Endothelial cell of umbilical vein (primary cell): ENCODE measurements at regions not wholly inside any gene's neighbourhood (a gene's known extent, or its start where the extent isn't known, plus 50 kb on each side); places are given as distances from the start of the nearest gene placed in this dataset.

Experiments
- BruUV-seq: library from RNA; stranded (reverse); fragments of 400-500 nt; replicated peaks from 2 replicates; lab custom pipeline; 2021; lab: Mats Ljungman, UMichigan
- CTCF ChIA-PET: fragments of 300-600, 350-600 bp; sonication (Branson Sonifier 250); formaldehyde crosslinking; loops from one replicate; lab custom pipeline; 2021; ENCODE audit warnings: antibody characterized with exemption, inconsistent platforms; lab: Charles Lee
- POLR2A ChIA-PET: fragments of 300-600, 350-600 bp; sonication (Branson Sonifier 250); formaldehyde crosslinking; loops from one replicate; lab custom pipeline; 2021; ENCODE audit warnings: antibody characterized with exemption, inconsistent platforms; lab: Charles Lee
- DNase-seq: peaks from one replicate; pipeline ENCODE4 v3.0.0-alpha.2; 2011; ENCODE audit warnings: low read depth, low spot score
- FAIRE-seq: peaks from 2 replicates; lab custom pipeline; 2011; peaks lifted over from hg19 to GRCh38; lab: Jason Lieb, UNC
- H2AFZ ChIP-seq: 2 replicates; pipeline ENCODE4 v1.6.0; 2012; ENCODE audit warnings: low read depth, low read length, control low read depth, inconsistent platforms
- H3K27ac ChIP-seq: 2 replicates; pipeline ENCODE4 v1.5.1; 2011; ENCODE audit warnings: low read depth, mild to moderate bottlenecking, control low read depth, low read length, moderate library complexity; ENCODE audit not compliant: insufficient read depth
- H3K27me3 ChIP-seq, 2 experiments: 2 replicates each; pipeline versions ENCODE4 v1.6.0 to v1.6.1; 2011; ENCODE audit warnings: low read length in 2 of 2, mixed read lengths in 1 of 2; ENCODE audit not compliant: control insufficient read depth in 2 of 2, insufficient read depth in 2 of 2
- H3K36me3 ChIP-seq, 2 experiments: 2 replicates in 1 of 2; 3 replicates in 1 of 2; pipeline ENCODE4 v1.5.1; 2011; ENCODE audit warnings: low read length in 2 of 2, mild to moderate bottlenecking in 1 of 2, moderate library complexity in 1 of 2; ENCODE audit not compliant: control insufficient read depth in 2 of 2, insufficient read depth in 2 of 2; ENCODE audit errors: extremely low read depth in 1 of 2
- H3K4me1 ChIP-seq: 3 replicates; pipeline ENCODE4 v1.5.1; 2011; ENCODE audit warnings: mild to moderate bottlenecking, low read length; ENCODE audit not compliant: control insufficient read depth, insufficient read depth; ENCODE audit errors: extremely low read depth
- H3K4me2 ChIP-seq: 2 replicates; pipeline ENCODE4 v1.6.1; 2011; ENCODE audit warnings: low read length, control low read depth, mixed read lengths; ENCODE audit not compliant: insufficient read depth
- H3K4me3 ChIP-seq, 3 experiments: fragments of 200-600 bp in 1 of 3; sonication (generic), shearing (Covaris generic) in 1 of 3; replicated peaks in 1 of 3; 2 replicates each; pipeline ENCODE4 v1.5.1; 2011 to 2016; ENCODE audit warnings: control low read depth in 3 of 3, low read length in 3 of 3, mild to moderate bottlenecking in 2 of 3, inconsistent platforms in 1 of 3, low read depth in 1 of 3, moderate library complexity in 1 of 3; ENCODE audit not compliant: insufficient read depth in 1 of 3
- H3K79me2 ChIP-seq: 2 replicates; pipeline ENCODE4 v1.6.0; 2012; ENCODE audit warnings: low read length, inconsistent platforms; ENCODE audit not compliant: control insufficient read depth, insufficient read depth
- H3K9ac ChIP-seq: replicated peaks from 2 replicates; pipeline ENCODE3; 2011; ENCODE audit warnings: low read length, control low read depth; ENCODE audit not compliant: insufficient read depth; ENCODE audit errors: extremely low read depth
- H3K9me1 ChIP-seq: replicated peaks from 3 replicates; pipeline ENCODE4 v1.6.0; 2011; ENCODE audit warnings: mild to moderate bottlenecking, low read length; ENCODE audit not compliant: control insufficient read depth, insufficient read depth; ENCODE audit errors: extremely low read depth
- H3K9me3 ChIP-seq: replicated peaks from 2 replicates; pipeline ENCODE4 v1.5.1; 2012; ENCODE audit warnings: low read length, inconsistent platforms; ENCODE audit not compliant: control insufficient read depth, insufficient read depth
- H4K20me1 ChIP-seq: replicated peaks from 2 replicates; pipeline ENCODE3; 2011; ENCODE audit warnings: mild to moderate bottlenecking, low read length; ENCODE audit not compliant: control insufficient read depth, insufficient read depth; ENCODE audit errors: extremely low read depth
- CTCF ChIP-seq, 2 donors: IDR thresholded peaks; 1 replicate in 1 of 2; 2 replicates in 1 of 2; pipeline ENCODE4 v1.5.1; 2011; ENCODE audit warnings: low read length in 2 of 2, mild to moderate bottlenecking in 2 of 2, moderate library complexity in 2 of 2, control low read depth in 1 of 2, inconsistent platforms in 1 of 2, low read depth in 1 of 2; ENCODE audit not compliant: insufficient read depth in 1 of 2; ENCODE audit errors: extremely low read depth in 1 of 2
- EZH2 ChIP-seq: IDR thresholded peaks from 2 replicates; pipeline ENCODE4 v1.6.1; 2012; ENCODE audit warnings: borderline replicate concordance, low read depth, mild to moderate bottlenecking, moderate library complexity, low read length, inconsistent platforms; ENCODE audit not compliant: severe bottlenecking
- FOS ChIP-seq: IDR thresholded peaks from 2 replicates; pipeline ENCODE4 v1.6.1; 2011; ENCODE audit warnings: mild to moderate bottlenecking, low read length, moderate library complexity, borderline replicate concordance; ENCODE audit not compliant: insufficient read depth
- GATA2 ChIP-seq: IDR thresholded peaks from 2 replicates; pipeline ENCODE4 v1.7.0; 2011; ENCODE audit warnings: low read depth, mild to moderate bottlenecking, moderate library complexity, mixed read lengths, low read length; ENCODE audit not compliant: insufficient read length, insufficient read depth
- JUN ChIP-seq: IDR thresholded peaks from 2 replicates; pipeline ENCODE4 v1.6.1; 2011; ENCODE audit warnings: borderline replicate concordance, low read depth; ENCODE audit not compliant: insufficient read length, insufficient read depth
- MAX ChIP-seq: IDR thresholded peaks from 2 replicates; pipeline ENCODE4 v1.6.1; 2011; ENCODE audit not compliant: insufficient read depth, insufficient read length
- MYC ChIP-seq: IDR thresholded peaks from one replicate; pipeline ENCODE4 v1.6.1; 2011; ENCODE audit warnings: mild to moderate bottlenecking, low read depth, low read length
- POLR2A ChIP-seq: IDR thresholded peaks from 2 replicates; pipeline ENCODE4 v1.6.1; 2012; ENCODE audit warnings: low read depth, mild to moderate bottlenecking, control low read depth, low read length
- POLR2AphosphoS5 ChIP-seq: IDR thresholded peaks from 2 replicates; pipeline ENCODE4 v1.6.1; 2012; ENCODE audit warnings: low read depth, mild to moderate bottlenecking, control low read depth, low read length, moderate library complexity; ENCODE audit not compliant: insufficient read depth
- dilution Hi-C: fragments of 300-500 bp; cut with MboI; formaldehyde crosslinking; loops from one replicate; pipeline ENCODE4 v1.15.0; 2019; ENCODE audit warnings: low sequenced_read_pairs; ENCODE audit not compliant: extremely low pct_ligation_motif_present
- intact Hi-C: fragments of 100-400 bp; cut with micrococcal nuclease; formaldehyde crosslinking; loops from one replicate; pipeline ENCODE4 v1.10.0; 2022

GRCh38 chr7:89618274-89618673, 536.0 kb upstream of the STEAP1 start:
- BruUV-seq: no TSS peak
- H3K4me1 ChIP-seq: no peaks in the 10 kb centered on the region
- no peak for FAIRE-seq
- no peak overlapping the region for H2AFZ ChIP-seq
- no peaks in the 10 kb centered on the region for H3K27me3 ChIP-seq
- H3K4me3 ChIP-seq: no peak overlapping the region
- DNase-seq: no peak
- dilution Hi-C loops: no loop called here
- no peaks in the 10 kb centered on the region for H3K9me3 ChIP-seq
- intact Hi-C loops: no loop called here
- H3K9ac ChIP-seq: no peak overlapping the region
- TF ChIP-seq POLR2A: no peak
- no peak for TF ChIP-seq JUN
- TF ChIP-seq GATA2: no peak
- no peak for TF ChIP-seq POLR2AphosphoS5
- no peak for TF ChIP-seq EZH2
- no peak for TF ChIP-seq CTCF (IDR thresholded peaks at IDR 0.05; ENCODE audit: extremely low read depth in 1 of 2, insufficient read depth in 1 of 2, low read depth in 1 of 2, low read length in 2 of 2)
- no peak for TF ChIP-seq FOS
- TF ChIP-seq MYC: no peak
- no peak for TF ChIP-seq MAX
- ChIA-PET CTCF (no interaction called here), POLR2A (no interaction called here)
- no peaks in the 10 kb centered on the region for H3K9me1 ChIP-seq
- H3K79me2 ChIP-seq: no peaks in the 10 kb centered on the region
- no peaks in the 10 kb centered on the region for H3K36me3 ChIP-seq
- no peak overlapping the region for H3K27ac ChIP-seq
- no peaks in the 10 kb centered on the region for H4K20me1 ChIP-seq
- no peak overlapping the region for H3K4me2 ChIP-seq
